SK-N-SH (cell line): ENCODE measurements at regions not wholly inside any gene's neighbourhood (a gene's known extent, or its start where the extent isn't known, plus 50 kb on each side); places are given as distances from the start of the nearest gene placed in this dataset.
"Not testable (repeated sequence)": the region's sequence is repeated elsewhere in the genome, so short reads cannot be mapped to it uniquely, and the experiment has no call there.

Source experiments
- CTCF ChIA-PET: fragments of 300-600, 350-600 bp; formaldehyde crosslinking; extraction: SDS; loops from one replicate; lab custom pipeline; 2021; lab: Yijun Ruan, JAX
- POLR2A ChIA-PET: fragments of 350-600 bp; sonication (Branson Sonifier 250); formaldehyde crosslinking; extraction: SDS; loops from one replicate; lab custom pipeline; 2020; ENCODE audit warnings: antibody characterized with exemption, inconsistent platforms; lab: Yijun Ruan, JAX
- DNase-seq: peaks from one replicate; pipeline ENCODE4 v3.0.0; 2012
- H2AFZ ChIP-seq: fragments of 200-600 bp; sonication (generic); 2 replicates; pipeline ENCODE4 v1.8.1; 2016; ENCODE audit warnings: antibody characterized with exemption, mild to moderate bottlenecking, low read depth
- H3F3A ChIP-seq: fragments of 200-600 bp; sonication (generic); replicated peaks from 2 replicates; pipeline ENCODE3; 2016; ENCODE audit warnings: antibody characterized with exemption, mild to moderate bottlenecking; ENCODE audit not compliant: insufficient read depth
- H3K27ac ChIP-seq, 2 experiments: fragments of 200-500 bp in 1 of 2; fragments of 200-600 bp in 1 of 2; sonication (Bioruptor generic) in 1 of 2; sonication (generic), shearing (Covaris generic) in 1 of 2; 2 replicates each; pipeline versions ENCODE4 v1.5.1 to v1.6.1; 2014 to 2016; ENCODE audit warnings: low read depth in 2 of 2, inconsistent platforms in 1 of 2, low read length in 1 of 2, mild to moderate bottlenecking in 1 of 2, mixed read lengths in 1 of 2
- H3K27me3 ChIP-seq: fragments of 200-600 bp; sonication (generic), shearing (Covaris generic); 2 replicates; pipeline ENCODE4 v1.6.1; 2016; ENCODE audit warnings: mixed run types; ENCODE audit not compliant: insufficient read depth
- H3K36me3 ChIP-seq, 2 experiments: fragments of 200-500 bp in 1 of 2; fragments of 200-600 bp in 1 of 2; sonication (Bioruptor generic) in 1 of 2; sonication (generic) in 1 of 2; replicated peaks in 1 of 2; 2 replicates each; pipeline versions ENCODE3 to v1.5.1; 2014 to 2016; ENCODE audit warnings: low read length in 1 of 2, mild to moderate bottlenecking in 1 of 2; ENCODE audit not compliant: insufficient read depth in 2 of 2, control insufficient read depth in 1 of 2
- H3K4me1 ChIP-seq, 2 experiments: fragments of 200-500 bp in 1 of 2; fragments of 200-600 bp in 1 of 2; sonication (Bioruptor generic) in 1 of 2; sonication (generic), shearing (Covaris generic) in 1 of 2; 2 replicates each; pipeline versions ENCODE4 v1.5.1 to v1.6.1; 2014 to 2016; ENCODE audit warnings: low read depth in 1 of 2, low read length in 1 of 2, mixed run types in 1 of 2; ENCODE audit not compliant: insufficient read depth in 2 of 2, control insufficient read depth in 1 of 2
- H3K4me2 ChIP-seq: fragments of 200-600 bp; sonication (generic), shearing (Covaris generic); 2 replicates; pipeline ENCODE4 v1.6.1; 2017; ENCODE audit warnings: mixed run types
- H3K4me3 ChIP-seq, 2 experiments: fragments of 200-500 bp in 1 of 2; fragments of 200-600 bp in 1 of 2; sonication (Bioruptor generic) in 1 of 2; sonication (generic), shearing (Covaris generic) in 1 of 2; 2 replicates each; pipeline versions ENCODE4 v1.5.1 to v1.8.1; 2014 to 2016; ENCODE audit warnings: low read depth in 2 of 2, inconsistent platforms in 1 of 2, low read length in 1 of 2, mild to moderate bottlenecking in 1 of 2, mixed read lengths in 1 of 2, moderate library complexity in 1 of 2
- H3K79me2 ChIP-seq: fragments of 200-600 bp; sonication (generic); 2 replicates; pipeline ENCODE4 v1.8.1; 2017; ENCODE audit warnings: mild to moderate bottlenecking; ENCODE audit not compliant: insufficient read depth
- H3K9ac ChIP-seq: fragments of 200-600 bp; sonication (generic); 2 replicates; pipeline ENCODE4 v1.6.1; 2017; ENCODE audit warnings: mixed run types
- H3K9me2 ChIP-seq: fragments of 200-600 bp; sonication (generic); 2 replicates; pipeline ENCODE4 v1.6.1; 2017; ENCODE audit warnings: mixed run types
- H3K9me3 ChIP-seq: fragments of 200-600 bp; sonication (generic); 2 replicates; pipeline ENCODE4 v1.6.1; 2017; ENCODE audit warnings: mixed run types, mild to moderate bottlenecking, moderate library complexity
- H4K20me1 ChIP-seq: fragments of 200-600 bp; sonication (generic); 2 replicates; pipeline ENCODE4 v1.6.1; 2017; ENCODE audit warnings: mild to moderate bottlenecking, mixed run types; ENCODE audit not compliant: insufficient read depth
- CTCF ChIP-seq: fragments of 200-600 bp; sonication (generic); IDR thresholded peaks from 2 replicates; pipeline ENCODE4 v1.6.1; 2017; ENCODE audit warnings: antibody characterized with exemption, mild to moderate bottlenecking, moderate library complexity
- EP300 ChIP-seq, 2 experiments: IDR thresholded peaks; 2 replicates each; pipeline versions ENCODE4 v1.4.0 to v1.6.1; 2012; ENCODE audit warnings: borderline replicate concordance in 1 of 2, low read depth in 1 of 2, low read length in 1 of 2
- FOSL2 ChIP-seq: IDR thresholded peaks from 2 replicates; pipeline ENCODE4 v1.4.0; 2012; ENCODE audit warnings: low read depth, mild to moderate bottlenecking, moderate library complexity, borderline replicate concordance
- FOXJ3 ChIP-seq: sonication (generic); formaldehyde crosslinking; IDR thresholded peaks from 2 replicates; pipeline ENCODE4 v1.5.1; 2020; ENCODE audit warnings: mild to moderate bottlenecking, missing genetic modification reagents
- MXI1 ChIP-seq: IDR thresholded peaks from 2 replicates; pipeline ENCODE4 v1.6.1; 2012; ENCODE audit warnings: mild to moderate bottlenecking, low read depth, low read length, improper control_type of control experiment
- POLR2AphosphoS5 ChIP-seq: IDR thresholded peaks from 2 replicates; pipeline ENCODE4 v1.6.1; 2012; ENCODE audit warnings: low read depth, low read length
- RXRA ChIP-seq: IDR thresholded peaks from 2 replicates; pipeline ENCODE4 v1.4.0; 2012; ENCODE audit warnings: low read depth, mild to moderate bottlenecking, borderline replicate concordance
- SIN3A ChIP-seq: IDR thresholded peaks from 2 replicates; pipeline ENCODE4 v1.6.1; 2012; ENCODE audit warnings: low read depth, mild to moderate bottlenecking, low read length, moderate library complexity, borderline replicate concordance
- SMC3 ChIP-seq: IDR thresholded peaks from 2 replicates; pipeline ENCODE4 v1.6.1; 2012; ENCODE audit warnings: low read depth, low read length, improper control_type of control experiment
- TAF1 ChIP-seq: IDR thresholded peaks from 2 replicates; pipeline ENCODE4 v1.6.1; 2012; ENCODE audit warnings: low read depth, mild to moderate bottlenecking, low read length, moderate library complexity, borderline replicate concordance
- TEAD4 ChIP-seq: IDR thresholded peaks from 2 replicates; pipeline ENCODE4 v1.4.0; 2012; ENCODE audit warnings: mild to moderate bottlenecking, borderline replicate concordance; ENCODE audit not compliant: insufficient read depth
- USF1 ChIP-seq: IDR thresholded peaks from 2 replicates; pipeline ENCODE4 v1.4.0; 2012; ENCODE audit warnings: low read depth, borderline replicate concordance
- ZBTB33 ChIP-seq: IDR thresholded peaks from 2 replicates; pipeline ENCODE4 v1.4.0; 2012; ENCODE audit warnings: low read depth, borderline replicate concordance
- WGBS: methylation state at CpG from one replicate; pipeline ENCODE4 v1.1.6; 2017; ENCODE audit warnings: low lambda C conversion rate; 5-methylcytosine and 5-hydroxymethylcytosine counted together
- TF ChIP-seq, protein P1 (sequence below): fragments of 150-350 bp; IDR thresholded peaks from 2 replicates; pipeline ENCODE4 v1.6.1; 2016; ENCODE audit warnings: mild to moderate bottlenecking, low read depth, low read length
- TF ChIP-seq, protein P2 (sequence below): fragments of 150-350 bp; IDR thresholded peaks from 2 replicates; pipeline ENCODE4 v1.6.1; 2017; ENCODE audit warnings: antibody characterized with exemption, low read length, low read depth, borderline replicate concordance
- TF ChIP-seq, protein P3 (sequence below): IDR thresholded peaks from 2 replicates; pipeline ENCODE4 v1.6.1; 2012; ENCODE audit warnings: mild to moderate bottlenecking, low read depth, low read length, moderate library complexity

DNA sequence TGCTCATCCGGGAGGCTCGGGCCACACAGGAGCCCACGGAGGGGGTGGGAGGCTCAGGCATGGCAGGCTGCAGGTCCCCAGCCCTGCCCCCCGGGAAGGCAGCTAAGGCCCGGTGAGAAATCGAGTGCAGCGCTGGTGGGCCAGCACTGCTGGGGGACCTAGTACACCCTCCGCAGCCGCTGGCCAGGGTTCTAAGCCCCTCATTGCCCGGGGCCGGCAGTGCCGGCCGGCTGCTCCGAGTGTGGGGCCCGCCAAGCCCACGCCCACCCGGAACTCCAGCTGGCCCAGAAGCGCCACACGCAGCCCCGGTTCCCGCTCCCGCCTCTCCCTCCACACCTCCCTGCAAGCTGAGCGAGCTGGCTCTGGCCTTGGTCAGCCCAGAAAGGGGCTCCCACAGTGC lies 183.6 kb upstream of the ROBO1 start:
- CTCF ChIA-PET: interaction anchor here (1.0 to 1.2 kb wide), 2 partner anchors 9 to 65 kb away, joined by 3 read pairs; no protein-coding TSS in a partner anchor

DNA sequence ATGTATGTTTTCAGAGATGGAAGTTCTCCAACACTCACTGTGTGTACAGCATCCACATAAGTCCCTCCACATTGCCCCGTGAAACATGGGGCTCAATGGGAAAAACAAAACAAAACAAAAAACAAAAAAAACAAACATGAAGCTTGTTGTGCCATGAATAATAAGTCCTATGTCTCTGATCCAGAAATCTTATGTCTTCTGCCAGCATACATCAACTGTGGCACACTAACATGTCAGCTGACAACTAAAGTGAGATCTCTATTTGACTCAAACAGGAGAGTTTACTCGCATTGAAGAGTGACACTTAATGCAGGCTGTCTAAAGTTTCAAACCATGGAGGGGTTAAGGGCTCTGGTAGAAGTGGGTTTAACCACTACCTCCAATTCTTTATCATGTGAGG lies 180.2 kb upstream of the ROBO1 start:
- no peaks in the 10 kb centered on the region for H4K20me1 ChIP-seq
- DNase-seq: no peak
- H3K9me2 ChIP-seq: no peaks in the 10 kb centered on the region
- no peaks in the 10 kb centered on the region for H3K27me3 ChIP-seq
- no peak overlapping the region for H3K27ac ChIP-seq
- WGBS: 63% methylated on average over 2 of the region's 2 CpGs
- H3F3A ChIP-seq: no peaks in the 10 kb centered on the region
- no peak overlapping the region for H3K9ac ChIP-seq
- H3K79me2 ChIP-seq: no peaks in the 10 kb centered on the region
- no peak overlapping the region for H3K4me2 ChIP-seq
- H3K36me3 ChIP-seq: no peaks in the 10 kb centered on the region
- peaks cover 0 to 3% of the 10 kb centered on the region in 2 experiments; a peak in 1 of 4 replicates for H3K4me1 ChIP-seq
- ChIA-PET CTCF (no interaction called here), POLR2A (no interaction called here)
- no peaks in the 10 kb centered on the region for H3K9me3 ChIP-seq
- H2AFZ ChIP-seq: no peak overlapping the region
- H3K4me3 ChIP-seq: no peak overlapping the region
- TF ChIP-seq MXI1 (no peak), RXRA (no peak), EP300 (IDR thresholded peaks at IDR 0.05; ENCODE audit: borderline replicate concordance in 1 of 2, low read depth in 1 of 2, low read length in 1 of 2) (no peak), SMC3 (no peak), POLR2AphosphoS5 (no peak), FOXJ3 (CRISPR knock-in tag) (no peak), TAF1 (no peak), FOSL2 (no peak), TEAD4 (no peak), CTCF (no peak), SIN3A (no peak), USF1 (no peak), ZBTB33 (no peak)
- TF ChIP-seq, protein P1, sequence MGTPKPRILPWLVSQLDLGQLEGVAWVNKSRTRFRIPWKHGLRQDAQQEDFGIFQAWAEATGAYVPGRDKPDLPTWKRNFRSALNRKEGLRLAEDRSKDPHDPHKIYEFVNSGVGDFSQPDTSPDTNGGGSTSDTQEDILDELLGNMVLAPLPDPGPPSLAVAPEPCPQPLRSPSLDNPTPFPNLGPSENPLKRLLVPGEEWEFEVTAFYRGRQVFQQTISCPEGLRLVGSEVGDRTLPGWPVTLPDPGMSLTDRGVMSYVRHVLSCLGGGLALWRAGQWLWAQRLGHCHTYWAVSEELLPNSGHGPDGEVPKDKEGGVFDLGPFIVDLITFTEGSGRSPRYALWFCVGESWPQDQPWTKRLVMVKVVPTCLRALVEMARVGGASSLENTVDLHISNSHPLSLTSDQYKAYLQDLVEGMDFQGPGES: no peak
- TF ChIP-seq, protein P2, sequence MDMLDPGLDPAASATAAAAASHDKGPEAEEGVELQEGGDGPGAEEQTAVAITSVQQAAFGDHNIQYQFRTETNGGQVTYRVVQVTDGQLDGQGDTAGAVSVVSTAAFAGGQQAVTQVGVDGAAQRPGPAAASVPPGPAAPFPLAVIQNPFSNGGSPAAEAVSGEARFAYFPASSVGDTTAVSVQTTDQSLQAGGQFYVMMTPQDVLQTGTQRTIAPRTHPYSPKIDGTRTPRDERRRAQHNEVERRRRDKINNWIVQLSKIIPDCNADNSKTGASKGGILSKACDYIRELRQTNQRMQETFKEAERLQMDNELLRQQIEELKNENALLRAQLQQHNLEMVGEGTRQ: no peak
- TF ChIP-seq, protein P3, sequence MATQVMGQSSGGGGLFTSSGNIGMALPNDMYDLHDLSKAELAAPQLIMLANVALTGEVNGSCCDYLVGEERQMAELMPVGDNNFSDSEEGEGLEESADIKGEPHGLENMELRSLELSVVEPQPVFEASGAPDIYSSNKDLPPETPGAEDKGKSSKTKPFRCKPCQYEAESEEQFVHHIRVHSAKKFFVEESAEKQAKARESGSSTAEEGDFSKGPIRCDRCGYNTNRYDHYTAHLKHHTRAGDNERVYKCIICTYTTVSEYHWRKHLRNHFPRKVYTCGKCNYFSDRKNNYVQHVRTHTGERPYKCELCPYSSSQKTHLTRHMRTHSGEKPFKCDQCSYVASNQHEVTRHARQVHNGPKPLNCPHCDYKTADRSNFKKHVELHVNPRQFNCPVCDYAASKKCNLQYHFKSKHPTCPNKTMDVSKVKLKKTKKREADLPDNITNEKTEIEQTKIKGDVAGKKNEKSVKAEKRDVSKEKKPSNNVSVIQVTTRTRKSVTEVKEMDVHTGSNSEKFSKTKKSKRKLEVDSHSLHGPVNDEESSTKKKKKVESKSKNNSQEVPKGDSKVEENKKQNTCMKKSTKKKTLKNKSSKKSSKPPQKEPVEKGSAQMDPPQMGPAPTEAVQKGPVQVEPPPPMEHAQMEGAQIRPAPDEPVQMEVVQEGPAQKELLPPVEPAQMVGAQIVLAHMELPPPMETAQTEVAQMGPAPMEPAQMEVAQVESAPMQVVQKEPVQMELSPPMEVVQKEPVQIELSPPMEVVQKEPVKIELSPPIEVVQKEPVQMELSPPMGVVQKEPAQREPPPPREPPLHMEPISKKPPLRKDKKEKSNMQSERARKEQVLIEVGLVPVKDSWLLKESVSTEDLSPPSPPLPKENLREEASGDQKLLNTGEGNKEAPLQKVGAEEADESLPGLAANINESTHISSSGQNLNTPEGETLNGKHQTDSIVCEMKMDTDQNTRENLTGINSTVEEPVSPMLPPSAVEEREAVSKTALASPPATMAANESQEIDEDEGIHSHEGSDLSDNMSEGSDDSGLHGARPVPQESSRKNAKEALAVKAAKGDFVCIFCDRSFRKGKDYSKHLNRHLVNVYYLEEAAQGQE: no peak

More for the DNA sequence above, 183.6 kb upstream of the ROBO1 start:
- H3K4me1 ChIP-seq, H3K4me3 ChIP-seq, H3K4me2 ChIP-seq, H3K9me2 ChIP-seq, H3K9ac ChIP-seq, H3K9me3 ChIP-seq, POLR2A ChIA-PET, H3K79me2 ChIP-seq, H3K27me3 ChIP-seq, H3K36me3 ChIP-seq, DNase-seq, H3K27ac ChIP-seq, H2AFZ ChIP-seq, H4K20me1 ChIP-seq, H3F3A ChIP-seq: not testable (repeated sequence)
- WGBS: no CpG with 5 or more reads among the region's 23 CpGs
